ENCODE measurements at regions not wholly inside any gene's neighbourhood (a gene's known extent, or its start where the extent isn't known, plus 50 kb on each side); places are given as distances from the start of the nearest gene placed in this dataset.

GRCh38 chr16:65441501-65441900 lies 319.6 kb upstream of the CDH11 start:
- intact Hi-C loops (cut with micrococcal nuclease) (no loop called here), in situ Hi-C loops (cut with MboI; ENCODE audit: low sequenced_read_pairs) (no loop called here), dilution Hi-C loops (cut with HindIII; ENCODE audit: low sequenced_read_pairs, unreplicated experiment) (no loop called here)
- H4K91ac ChIP-seq (ENCODE audit: insufficient read depth, low read depth, low read length) = no peak overlapping the region
- WGBS, 2 experiments (ENCODE audit: extremely low coverage in 2 of 2, insufficient read length in 1 of 2) = no CpG with 5 or more reads among the region's 2 CpGs
- no peak overlapping the region for H3K27ac ChIP-seq (ENCODE audit: insufficient read depth, low read length)
- H3K14ac ChIP-seq (replicated peaks; ENCODE audit: low read depth, low read length) = no peak overlapping the region
- no peak overlapping the region for H4K5ac ChIP-seq (ENCODE audit: low read depth, low read length)
- H4K20me1 ChIP-seq (ENCODE audit: insufficient read depth, low read length) = no peaks in the 10 kb centered on the region
- H3K9ac ChIP-seq (ENCODE audit: low read depth, low read length) = no peak overlapping the region
- H2BK15ac ChIP-seq (ENCODE audit: low read depth, low read length) = no peak overlapping the region
- H3K4me3 ChIP-seq (ENCODE audit: insufficient read depth, low read depth, low read length) = no peak overlapping the region
- TF ChIP-seq SMC3 (IDR thresholded peaks at IDR 0.05; ENCODE audit: low read depth, low read length) (no peak), RCOR1 (IDR thresholded peaks at IDR 0.05; ENCODE audit: insufficient replicate concordance, low read length) (no peak), FOS (IDR thresholded peaks at IDR 0.05; ENCODE audit: low read depth, low read length) (no peak), CEBPB (IDR thresholded peaks at IDR 0.05; ENCODE audit: low read depth, low read length) (no peak), POLR2A (IDR thresholded peaks at IDR 0.05; ENCODE audit: low read depth, low read length) (no peak), USF2 (IDR thresholded peaks at IDR 0.05; ENCODE audit: low read depth, low read length) (no peak), MAFK (IDR thresholded peaks at IDR 0.05; ENCODE audit: low read depth, low read length) (no peak), MAZ (IDR thresholded peaks at IDR 0.05; ENCODE audit: borderline replicate concordance, low read depth, low read length) (no peak), RAD21 (IDR thresholded peaks at IDR 0.05; ENCODE audit: low read length) (no peak), MXI1 (IDR thresholded peaks at IDR 0.05; ENCODE audit: borderline replicate concordance, low read depth, low read length) (no peak), RFX5 (IDR thresholded peaks at IDR 0.05; ENCODE audit: low read depth, low read length) (no peak), CHD1 (IDR thresholded peaks at IDR 0.05; ENCODE audit: low read depth, low read length) (no peak), ELK1 (IDR thresholded peaks at IDR 0.05; ENCODE audit: borderline replicate concordance, low read depth, low read length) (no peak), BHLHE40 (IDR thresholded peaks at IDR 0.05; ENCODE audit: low read depth, low read length) (no peak), CTCF (conservative IDR thresholded peaks at IDR 0.05; ENCODE audit: low read depth, low read length) (no peak), NFE2L2 (IDR thresholded peaks at IDR 0.05; ENCODE audit: low read depth, low read length) (no peak)
- H2BK120ac ChIP-seq (ENCODE audit: low read depth, low read length) = no peak overlapping the region
- no peaks in the 10 kb centered on the region for H3K79me1 ChIP-seq (ENCODE audit: low read depth in 1 of 2, low read length in 2 of 2)
- H2BK20ac ChIP-seq (ENCODE audit: low read depth, low read length) = no peak overlapping the region
- H3K9me3 ChIP-seq (ENCODE audit: control insufficient read depth, insufficient read depth, low read length) = no peaks in the 10 kb centered on the region
- ATAC-seq (ENCODE audit: low read depth) = no peak
- H3K9me1 ChIP-seq (ENCODE audit: insufficient read depth, low read length) = no peaks in the 10 kb centered on the region
- no peak overlapping the region for H3K23ac ChIP-seq (ENCODE audit: low read depth, low read length)
- peaks cover 5% of the 10 kb centered on the region; the same call in 1 of the 2 replicates for H3K27me3 ChIP-seq (ENCODE audit: control insufficient read depth, insufficient read depth, low read length)
- ChIA-PET CTCF (interaction anchor here (0.7 kb wide), 1 partner anchor 193 kb away, joined by 3 read pairs; no protein-coding TSS in a partner anchor), POLR2A (ENCODE audit: unreplicated experiment) (no interaction called here)
- no TSS peak for BruUV-seq (replicated peaks)
- no peak overlapping the region for H4K8ac ChIP-seq (ENCODE audit: low read depth in 2 of 2, low read length in 2 of 2)
- H3K4me2 ChIP-seq (ENCODE audit: low read depth, low read length) = no peak overlapping the region
- no peak overlapping the region for H2AK5ac ChIP-seq (ENCODE audit: low read depth, low read length)
- H2AFZ ChIP-seq (replicated peaks; ENCODE audit: low read length, poor library complexity) = no peak overlapping the region
- no peaks in the 10 kb centered on the region for H3K36me3 ChIP-seq (ENCODE audit: control insufficient read depth, insufficient read depth, low read length)
- H3K4ac ChIP-seq (ENCODE audit: low read depth, low read length) = no peak overlapping the region
- no peak overlapping the region for H3K56ac ChIP-seq (ENCODE audit: extremely low read depth, insufficient read depth, low read length)
- no peak overlapping the region for H3K18ac ChIP-seq (ENCODE audit: low read depth, low read length)
- H3K4me1 ChIP-seq (ENCODE audit: control insufficient read depth, insufficient read depth, low read length) = no peaks in the 10 kb centered on the region
- H2AK9ac ChIP-seq (replicated peaks; ENCODE audit: low read depth, low read length, poor library complexity) = no peak overlapping the region
- no peak overlapping the region for H2BK5ac ChIP-seq (ENCODE audit: low read depth, low read length, poor library complexity, severe bottlenecking)
- no peak for DNase-seq
